Uterus (tissue), 3 donors: ENCODE measurements at regions not wholly inside any gene's neighbourhood (a gene's known extent, or its start where the extent isn't known, plus 50 kb on each side); places are given as distances from the start of the nearest gene placed in this dataset.
"Not testable (repeated sequence)": the region's sequence is repeated elsewhere in the genome, so short reads cannot be mapped to it uniquely, and the experiment has no call there.

Experiments
- DNase-seq, 2 donors: peaks; one replicate each; pipeline ENCODE4 v3.0.0-alpha.2; 2019 to 2020
- H3K27ac ChIP-seq, 2 donors: fragments of 200-600 bp; sonication (generic); 1 replicate in 1 of 2; 2 replicates in 1 of 2; pipeline ENCODE4 v1.5.1; 2016 to 2018
- H3K27me3 ChIP-seq, 2 donors: fragments of 200-600 bp; sonication (generic); one replicate each; pipeline ENCODE4 v1.5.1; 2018 to 2019; ENCODE audit warnings: control low read depth in 1 of 2
- H3K36me3 ChIP-seq, 2 donors: fragments of 200-600 bp; sonication (generic); one replicate each; pipeline ENCODE4 v1.5.1; 2019; ENCODE audit warnings: control low read depth in 1 of 2
- H3K4me1 ChIP-seq, 2 donors: fragments of 200-600 bp; sonication (generic); one replicate each; pipeline ENCODE4 v1.5.1; 2018 to 2019; ENCODE audit warnings: control low read depth in 1 of 2
- H3K4me3 ChIP-seq, 2 donors: fragments of 200-600 bp; sonication (generic); 1 replicate in 1 of 2; 2 replicates in 1 of 2; pipeline ENCODE4 v1.5.1; 2018 to 2019; ENCODE audit warnings: mild to moderate bottlenecking in 1 of 2
- H3K9me3 ChIP-seq, 2 donors: fragments of 200-600 bp; sonication (generic); one replicate each; pipeline ENCODE4 v1.5.1; 2019; ENCODE audit warnings: control low read depth in 1 of 2
- intact Hi-C: fragments of 100-400 bp; cut with DNase I; formaldehyde crosslinking; loops from one replicate; pipeline ENCODE4 v1.15.1; 2023; ENCODE audit warnings: low total_unique reads
- donor health status: DM: yes; HTN: yes; CAD: no.

- H3K4me3 ChIP-seq, H3K4me1 ChIP-seq, H3K27me3 ChIP-seq, DNase-seq, intact Hi-C loops, H3K27ac ChIP-seq, H3K36me3 ChIP-seq, H3K9me3 ChIP-seq: not testable (repeated sequence)
Measured at GRCh38 chr2:91549316-91549715, 2857.8 kb downstream of the RPIA start.

- H3K9me3 ChIP-seq, intact Hi-C loops, DNase-seq: not testable (repeated sequence)
Measured at GRCh38 chr2:91558234-91558633, 2866.8 kb downstream of the RPIA start.

GRCh38 chr2:91559269-91559668 lies 2867.8 kb downstream of the RPIA start:
- H3K27ac ChIP-seq, H3K36me3 ChIP-seq, H3K4me1 ChIP-seq, H3K27me3 ChIP-seq, DNase-seq, H3K4me3 ChIP-seq, intact Hi-C loops, H3K9me3 ChIP-seq: not testable (repeated sequence)

More at GRCh38 chr2:91558234-91558633, 2866.8 kb downstream of the RPIA start:
- H3K4me3 ChIP-seq, H3K27me3 ChIP-seq, H3K27ac ChIP-seq, H3K36me3 ChIP-seq, H3K4me1 ChIP-seq: not testable (repeated sequence)

GRCh38 chr2:91559886-91560614 lies 2868.6 kb downstream of the RPIA start:
- H3K27ac ChIP-seq, H3K4me1 ChIP-seq, H3K36me3 ChIP-seq, H3K9me3 ChIP-seq, intact Hi-C loops, DNase-seq, H3K27me3 ChIP-seq, H3K4me3 ChIP-seq: not testable (repeated sequence)

- H3K4me1 ChIP-seq, H3K27ac ChIP-seq, H3K4me3 ChIP-seq, intact Hi-C loops, H3K9me3 ChIP-seq, H3K27me3 ChIP-seq, H3K36me3 ChIP-seq, DNase-seq: not testable (repeated sequence)
Measured at GRCh38 chr2:91562184-91562583, 2870.7 kb downstream of the RPIA start.

- intact Hi-C loops, DNase-seq: not testable (repeated sequence)
Measured at GRCh38 chr2:91564700-91565099, 2873.2 kb downstream of the RPIA start.

GRCh38 chr2:91565689-91566430 lies 2874.4 kb downstream of the RPIA start:
- H3K36me3 ChIP-seq, H3K4me1 ChIP-seq, H3K27me3 ChIP-seq, DNase-seq, intact Hi-C loops, H3K9me3 ChIP-seq, H3K27ac ChIP-seq, H3K4me3 ChIP-seq: not testable (repeated sequence)

More at GRCh38 chr2:91564700-91565099, 2873.2 kb downstream of the RPIA start:
- not testable (repeated sequence) for H3K4me3 ChIP-seq, H3K9me3 ChIP-seq, H3K27me3 ChIP-seq, H3K27ac ChIP-seq, H3K4me1 ChIP-seq, H3K36me3 ChIP-seq

- H3K27me3 ChIP-seq, DNase-seq, H3K27ac ChIP-seq, H3K36me3 ChIP-seq, H3K4me1 ChIP-seq, H3K4me3 ChIP-seq, intact Hi-C loops, H3K9me3 ChIP-seq: not testable (repeated sequence)
Measured at GRCh38 chr2:91566611-91567010, 2875.1 kb downstream of the RPIA start.

GRCh38 chr2:91567546-91568335 lies 2876.3 kb downstream of the RPIA start:
- H3K27ac ChIP-seq, H3K27me3 ChIP-seq, H3K36me3 ChIP-seq, H3K4me1 ChIP-seq, H3K4me3 ChIP-seq, H3K9me3 ChIP-seq, DNase-seq, intact Hi-C loops: not testable (repeated sequence)

GRCh38 chr2:91568391-91569338 lies 2877.2 kb downstream of the RPIA start:
- DNase-seq, H3K9me3 ChIP-seq, H3K4me1 ChIP-seq, H3K36me3 ChIP-seq, intact Hi-C loops, H3K4me3 ChIP-seq, H3K27me3 ChIP-seq, H3K27ac ChIP-seq: not testable (repeated sequence)

GRCh38 chr2:91571239-91571923 lies 2879.9 kb downstream of the RPIA start:
- H3K4me1 ChIP-seq, H3K36me3 ChIP-seq, H3K27me3 ChIP-seq, H3K27ac ChIP-seq, intact Hi-C loops, H3K4me3 ChIP-seq, H3K9me3 ChIP-seq, DNase-seq: not testable (repeated sequence)

- H3K27me3 ChIP-seq, H3K4me3 ChIP-seq, H3K36me3 ChIP-seq, H3K27ac ChIP-seq, H3K9me3 ChIP-seq, H3K4me1 ChIP-seq, DNase-seq, intact Hi-C loops: not testable (repeated sequence)
Measured at GRCh38 chr2:91573018-91573417, 2881.5 kb downstream of the RPIA start.
